ENCODE measurements at regions not wholly inside any gene's neighbourhood (a gene's known extent, or its start where the extent isn't known, plus 50 kb on each side); places are given as distances from the start of the nearest gene placed in this dataset.

GRCh38 chr2:35297403-35297802 is 1058.2 kb upstream of the CRIM1 start:
- TF ChIP-seq CTCF (conservative IDR thresholded peaks at IDR 0.05; ENCODE audit: low read length) (no peak), EZH2phosphoT487 (IDR thresholded peaks at IDR 0.05; ENCODE audit: borderline replicate concordance) (no peak)
